ENCODE measurements at regions not wholly inside any gene's neighbourhood (a gene's known extent, or its start where the extent isn't known, plus 50 kb on each side); places are given as distances from the start of the nearest gene placed in this dataset.

- TF ChIP-seq SIN3A (IDR thresholded peaks at IDR 0.05; ENCODE audit: borderline replicate concordance, insufficient read depth, low read length) = no peak
- no peak for TF ChIP-seq FOXP2 (optimal IDR thresholded peaks at IDR 0.05; ENCODE audit: borderline replicate concordance, extremely low read depth, extremely low read length, insufficient read depth)
- TF ChIP-seq POLR2AphosphoS5 (IDR thresholded peaks at IDR 0.05; ENCODE audit: low read depth, low read length) = no peak
- TF ChIP-seq TAF1 (IDR thresholded peaks at IDR 0.05; ENCODE audit: borderline replicate concordance, insufficient read depth, low read length) = no peak
- no peak for TF ChIP-seq REST (IDR thresholded peaks at IDR 0.05; ENCODE audit: insufficient read depth in 1 of 2, low read depth in 2 of 2, low read length in 2 of 2)
These were observed 237.6 kb downstream of the TDRD15 start for GRCh38 chr2:21361384-21361783.

- TF ChIP-seq SIN3A (IDR thresholded peaks at IDR 0.05; ENCODE audit: borderline replicate concordance, insufficient read depth, low read length) (no peak), POLR2AphosphoS5 (IDR thresholded peaks at IDR 0.05; ENCODE audit: low read depth, low read length) (no peak), REST (IDR thresholded peaks at IDR 0.05; ENCODE audit: insufficient read depth in 1 of 2, low read depth in 2 of 2, low read length in 2 of 2) (no peak), FOXP2 (optimal IDR thresholded peaks at IDR 0.05; ENCODE audit: borderline replicate concordance, extremely low read depth, extremely low read length, insufficient read depth) (no peak), TAF1 (IDR thresholded peaks at IDR 0.05; ENCODE audit: borderline replicate concordance, insufficient read depth, low read length) (no peak)
These were observed 238.3 kb downstream of the TDRD15 start for GRCh38 chr2:21361957-21362486.

- TF ChIP-seq REST (IDR thresholded peaks at IDR 0.05; ENCODE audit: insufficient read depth in 1 of 2, low read depth in 2 of 2, low read length in 2 of 2) = no peak
- no peak for TF ChIP-seq FOXP2 (optimal IDR thresholded peaks at IDR 0.05; ENCODE audit: borderline replicate concordance, extremely low read depth, extremely low read length, insufficient read depth)
- no peak for TF ChIP-seq TAF1 (IDR thresholded peaks at IDR 0.05; ENCODE audit: borderline replicate concordance, insufficient read depth, low read length)
- no peak for TF ChIP-seq SIN3A (IDR thresholded peaks at IDR 0.05; ENCODE audit: borderline replicate concordance, insufficient read depth, low read length)
- TF ChIP-seq POLR2AphosphoS5 (IDR thresholded peaks at IDR 0.05; ENCODE audit: low read depth, low read length) = no peak
These were observed 239.6 kb downstream of the TDRD15 start for GRCh38 chr2:21363364-21363763.

DNA sequence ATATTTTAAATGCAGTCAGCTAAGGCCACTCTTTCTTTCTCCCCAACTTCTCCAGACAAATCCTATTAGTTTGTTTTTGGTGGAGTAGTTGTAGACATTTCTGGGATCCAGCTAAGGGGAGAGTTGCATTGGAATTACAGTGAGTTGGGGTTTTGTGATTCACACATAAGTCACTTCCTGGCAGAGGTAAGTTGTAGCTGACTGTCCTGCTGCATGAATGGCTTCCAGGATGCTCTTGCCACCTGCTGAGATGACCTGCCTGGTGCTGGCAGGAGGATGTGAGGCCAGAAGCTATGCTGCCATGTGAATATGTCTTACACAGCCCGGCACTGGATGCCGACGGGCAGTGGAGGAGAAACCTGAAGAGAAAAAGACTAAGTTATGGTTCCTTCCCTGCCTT lies 243.7 kb downstream of the TDRD15 start:
- TF ChIP-seq REST (IDR thresholded peaks at IDR 0.05; ENCODE audit: insufficient read depth in 1 of 2, low read depth in 2 of 2, low read length in 2 of 2) (no peak), POLR2AphosphoS5 (IDR thresholded peaks at IDR 0.05; ENCODE audit: low read depth, low read length) (no peak), TAF1 (IDR thresholded peaks at IDR 0.05; ENCODE audit: borderline replicate concordance, insufficient read depth, low read length) (no peak), SIN3A (IDR thresholded peaks at IDR 0.05; ENCODE audit: borderline replicate concordance, insufficient read depth, low read length) (no peak), FOXP2 (optimal IDR thresholded peaks at IDR 0.05; ENCODE audit: borderline replicate concordance, extremely low read depth, extremely low read length, insufficient read depth) (no peak)

- TF ChIP-seq TAF1 (IDR thresholded peaks at IDR 0.05; ENCODE audit: borderline replicate concordance, insufficient read depth, low read length) = no peak
- TF ChIP-seq POLR2AphosphoS5 (IDR thresholded peaks at IDR 0.05; ENCODE audit: low read depth, low read length) = no peak
- no peak for TF ChIP-seq SIN3A (IDR thresholded peaks at IDR 0.05; ENCODE audit: borderline replicate concordance, insufficient read depth, low read length)
- TF ChIP-seq FOXP2 (optimal IDR thresholded peaks at IDR 0.05; ENCODE audit: borderline replicate concordance, extremely low read depth, extremely low read length, insufficient read depth) = no peak
- no peak for TF ChIP-seq REST (IDR thresholded peaks at IDR 0.05; ENCODE audit: insufficient read depth in 1 of 2, low read depth in 2 of 2, low read length in 2 of 2)
These were observed 246.0 kb downstream of the TDRD15 start for GRCh38 chr2:21369787-21370186.

Measured in PFSK-1 (cell line).